KBM-7 (cell line): ENCODE measurements at regions not wholly inside any gene's neighbourhood (a gene's known extent, or its start where the extent isn't known, plus 50 kb on each side); places are given as distances from the start of the nearest gene placed in this dataset.

ENCODE experiments used
- DNase-seq: peaks from one replicate; pipeline ENCODE4 v3.0.0-alpha.2; 2015
- in situ Hi-C: fragments of 300-500 bp; cut with MboI; formaldehyde crosslinking; loops from 2 replicates; pipeline ENCODE4 v1.14.3; 2020; ENCODE audit warnings: low sequenced_read_pairs, low pct_unique_long_range_greater_than_20kb, mixed read lengths

DNA sequence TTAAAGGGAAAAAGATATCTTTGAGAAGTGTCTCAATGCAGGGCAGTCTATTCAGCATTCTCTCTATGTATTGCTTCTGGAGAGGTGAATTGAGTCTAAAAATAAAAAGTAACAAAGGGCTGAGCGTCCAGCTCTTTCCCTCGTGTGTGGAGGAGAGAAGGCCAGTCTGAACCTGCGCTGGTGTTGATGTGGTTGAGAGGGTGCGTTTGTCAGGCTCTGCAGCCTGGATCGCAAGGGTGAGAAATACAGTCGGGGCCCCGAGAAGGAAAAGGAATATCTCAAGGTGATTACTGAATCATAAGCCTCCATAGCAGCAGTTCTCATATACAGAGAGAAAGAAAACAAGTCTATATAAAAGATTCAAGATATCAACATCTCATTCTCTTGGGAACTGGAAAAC lies 494.1 kb upstream of the MDFIC2 start:
- DNase-seq: no peak
- in situ Hi-C loops: no loop called here

DNA sequence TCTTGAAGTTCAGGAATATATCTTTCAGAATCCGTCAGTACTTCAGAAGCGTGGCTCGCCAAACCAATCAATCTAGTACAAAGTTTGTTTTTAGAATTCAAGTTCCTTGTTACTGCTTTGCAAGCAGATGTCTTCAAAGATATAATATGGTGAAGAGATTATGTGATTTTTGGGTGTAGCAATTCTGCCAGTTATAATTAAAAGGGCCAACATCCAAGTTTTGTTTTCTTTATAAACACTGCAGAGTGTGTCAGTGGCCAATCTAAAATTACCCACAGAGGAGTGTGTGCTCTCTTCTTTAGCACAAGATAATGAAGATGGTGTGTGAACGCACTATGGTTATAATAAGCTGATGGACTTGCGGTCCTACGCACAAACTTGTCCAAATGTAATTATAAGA lies 493.6 kb upstream of the MDFIC2 start:
- in situ Hi-C loops: no loop called here
- no peak for DNase-seq

DNA sequence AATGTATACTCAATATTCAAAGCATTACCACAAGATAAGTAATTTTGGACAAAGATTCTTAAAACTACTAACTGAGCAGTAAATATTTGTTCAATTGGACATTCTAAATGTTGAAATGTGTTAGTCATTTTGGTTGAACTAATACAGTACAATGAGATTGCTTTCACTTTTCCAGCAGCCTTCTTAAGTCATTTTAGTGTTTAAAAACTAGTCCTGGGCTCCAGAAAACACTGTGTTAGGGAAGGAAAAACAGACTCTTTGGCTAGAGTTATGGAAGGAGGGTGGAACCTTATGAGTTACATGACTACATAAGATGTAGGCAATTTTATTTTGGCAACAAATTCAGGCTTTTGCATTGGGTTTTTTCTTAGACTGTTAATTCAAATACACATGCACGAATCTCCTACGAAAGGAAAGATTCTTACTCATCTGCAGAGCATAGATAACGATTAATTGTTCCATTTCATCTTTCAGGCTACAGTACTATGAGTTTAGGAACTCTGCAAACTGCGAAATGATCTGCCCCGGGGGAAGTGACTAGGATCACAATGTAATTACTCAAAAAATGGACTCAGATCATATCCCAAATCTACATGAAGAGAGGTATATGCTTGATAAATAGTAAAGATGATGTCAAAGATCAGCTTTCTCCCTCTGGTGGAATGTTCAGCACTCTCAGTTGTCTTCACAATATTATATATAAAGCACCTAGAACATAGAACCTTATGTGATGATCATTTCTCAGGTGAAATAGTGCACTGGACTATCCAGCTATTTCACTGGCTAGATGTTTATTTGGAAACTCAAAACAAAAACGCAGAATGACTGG lies 492.8 kb upstream of the MDFIC2 start:
- DNase-seq: no peak
- in situ Hi-C loops: no loop called here

DNA sequence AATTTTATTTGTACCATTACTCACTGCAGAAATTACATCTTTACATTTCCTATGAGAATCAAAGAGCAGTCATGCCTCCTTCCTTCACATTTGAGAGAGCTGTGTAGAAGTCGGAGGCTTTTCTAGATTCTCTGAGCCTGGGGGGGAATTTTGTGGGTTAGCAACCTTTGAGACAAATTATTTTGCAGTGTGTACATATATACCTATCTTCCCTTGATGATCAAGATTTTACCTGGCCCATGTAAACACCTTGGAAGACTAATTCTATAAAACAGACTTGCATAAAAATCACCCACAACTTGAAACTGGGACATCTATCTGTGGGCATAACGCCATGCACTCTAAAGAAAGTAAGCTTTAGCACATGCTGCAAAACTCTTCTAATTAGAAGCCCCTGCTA lies 491.5 kb upstream of the MDFIC2 start:
- DNase-seq: no peak
- in situ Hi-C loops: no loop called here

DNA sequence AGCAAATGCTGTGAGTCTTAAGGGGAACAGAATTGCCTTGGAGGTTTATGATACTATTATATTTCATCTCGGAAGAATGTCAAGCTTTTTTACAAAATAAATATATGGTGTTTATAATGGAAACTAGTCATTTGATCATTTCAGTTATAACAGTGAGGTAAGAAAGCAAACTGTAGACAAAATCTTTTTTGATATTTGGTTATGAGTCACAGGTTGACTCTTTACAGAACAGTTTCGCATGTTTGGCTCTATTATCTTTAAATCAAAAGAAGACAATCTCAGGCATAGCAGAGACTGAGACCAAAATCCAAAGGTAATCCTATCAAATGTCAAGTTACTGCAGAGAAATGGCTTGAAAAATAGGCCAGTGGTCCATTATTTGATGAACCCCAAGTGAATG lies 490.9 kb upstream of the MDFIC2 start:
- in situ Hi-C loops: no loop called here
- no peak for DNase-seq

DNA sequence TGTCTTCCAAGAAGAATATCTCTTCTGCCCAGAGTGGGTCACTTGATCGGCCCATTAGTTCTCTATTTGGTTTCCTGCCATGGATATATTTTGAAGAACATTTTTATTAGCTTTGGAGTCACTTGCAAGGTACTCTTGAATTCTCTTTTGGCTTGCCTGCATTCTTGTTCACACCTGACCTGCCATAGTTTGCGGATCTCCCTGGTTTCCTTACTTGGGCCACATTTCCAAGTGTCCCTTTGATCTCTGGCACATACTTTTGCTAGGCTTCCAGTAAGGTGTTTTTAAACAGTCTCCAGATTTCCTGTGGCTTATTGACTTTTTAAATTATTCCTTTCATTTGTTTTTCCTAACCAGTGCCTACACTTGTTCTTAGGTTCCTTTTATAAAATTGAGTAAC lies 488.5 kb upstream of the MDFIC2 start:
- no peak for DNase-seq
- in situ Hi-C loops: no loop called here

DNA sequence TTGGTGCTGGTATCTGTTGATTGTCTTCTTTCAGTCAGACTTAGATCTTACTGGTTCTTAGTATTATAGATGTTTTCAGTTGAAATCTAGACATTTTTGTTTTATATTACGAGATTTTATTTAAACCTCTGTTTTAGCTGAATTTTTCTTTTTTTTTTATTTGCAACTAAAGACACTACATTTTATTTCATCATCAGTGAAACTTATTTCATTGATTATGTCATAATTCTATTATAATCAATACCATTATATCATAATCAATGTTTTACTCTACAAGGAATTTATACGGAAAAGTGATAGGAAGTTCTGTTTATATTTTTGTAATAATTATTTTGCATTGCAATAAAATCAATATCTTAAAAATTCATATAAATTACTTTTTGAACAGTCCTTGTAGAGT lies 477.4 kb upstream of the MDFIC2 start:
- in situ Hi-C loops: no loop called here
- no peak for DNase-seq

DNA sequence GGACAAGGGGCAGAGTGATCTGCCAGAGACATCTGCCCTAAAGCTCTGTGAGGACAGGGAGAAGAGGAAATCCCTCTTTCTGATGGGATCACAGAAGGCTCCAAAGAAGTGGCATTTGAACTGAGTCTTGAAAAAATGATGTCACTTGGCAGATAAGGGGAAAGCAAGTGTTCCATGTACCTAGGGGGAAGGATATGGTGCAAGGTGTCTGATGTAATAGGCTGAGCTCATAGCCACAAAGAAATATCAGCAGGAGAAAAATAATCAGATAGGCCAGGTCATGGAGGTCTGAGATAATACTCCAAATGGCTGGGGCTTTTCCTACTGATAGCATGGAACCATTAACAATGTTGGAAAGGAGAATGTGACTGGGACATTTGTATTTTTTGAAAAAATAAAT lies 468.4 kb upstream of the MDFIC2 start:
- in situ Hi-C loops: no loop called here
- no peak for DNase-seq

DNA sequence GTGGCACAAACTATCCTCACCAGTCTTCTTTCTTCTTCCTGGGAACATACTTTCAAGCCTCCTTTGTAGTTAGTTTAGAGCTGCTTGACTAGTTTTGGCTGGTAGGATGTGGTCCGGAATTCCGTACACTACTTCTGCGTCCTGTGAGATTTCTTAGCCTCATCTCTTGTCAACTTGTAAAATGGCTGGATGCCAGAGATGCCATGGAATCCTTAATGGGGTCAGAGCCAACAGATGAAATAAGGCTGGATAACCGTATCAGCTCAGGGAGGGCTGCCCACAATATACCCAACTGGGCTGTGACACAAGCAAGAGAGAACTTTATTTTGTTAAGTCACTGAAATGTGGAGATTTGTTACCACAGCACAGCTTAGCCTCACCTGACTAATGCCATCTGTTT lies 466.9 kb upstream of the MDFIC2 start:
- in situ Hi-C loops: no loop called here
- no peak for DNase-seq

DNA sequence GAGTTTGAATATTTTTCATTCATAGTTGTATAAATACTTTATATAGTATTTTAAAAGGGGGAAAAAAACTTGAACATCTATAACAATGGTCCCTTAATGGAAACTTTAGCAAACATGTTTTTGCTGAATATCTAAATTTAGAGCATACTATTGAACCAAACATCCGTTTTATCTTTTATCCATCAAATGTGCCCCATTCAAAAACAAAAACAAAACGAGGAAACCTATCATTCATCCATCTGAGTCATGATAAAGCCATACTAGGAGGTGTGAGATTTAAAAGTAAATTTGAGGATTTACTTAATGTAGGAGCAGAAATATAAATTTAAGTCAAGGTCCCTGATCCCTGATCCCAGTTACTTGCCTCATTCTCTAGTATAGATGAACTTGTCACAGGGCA lies 463.6 kb upstream of the MDFIC2 start:
- no peak for DNase-seq
- in situ Hi-C loops: no loop called here

DNA sequence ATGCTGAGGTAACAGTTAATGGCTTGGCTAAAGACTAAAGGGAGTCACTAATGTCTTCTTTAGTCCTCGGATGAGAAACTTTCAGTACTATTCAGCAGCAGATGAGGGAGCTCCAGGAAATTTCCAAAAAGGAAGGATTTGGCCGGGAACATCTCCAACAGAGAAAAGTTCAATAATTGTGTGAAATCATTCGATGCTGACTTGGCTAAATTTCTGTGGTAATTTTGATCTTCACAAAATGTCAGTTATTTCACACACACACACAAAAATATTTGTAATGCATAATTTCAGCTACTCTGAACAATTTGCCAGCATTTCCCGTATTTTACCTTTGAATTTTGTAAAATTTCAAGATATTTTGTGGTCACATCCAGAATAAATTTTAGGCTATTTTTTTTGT lies 462.8 kb upstream of the MDFIC2 start:
- DNase-seq: no peak
- in situ Hi-C loops: no loop called here

DNA sequence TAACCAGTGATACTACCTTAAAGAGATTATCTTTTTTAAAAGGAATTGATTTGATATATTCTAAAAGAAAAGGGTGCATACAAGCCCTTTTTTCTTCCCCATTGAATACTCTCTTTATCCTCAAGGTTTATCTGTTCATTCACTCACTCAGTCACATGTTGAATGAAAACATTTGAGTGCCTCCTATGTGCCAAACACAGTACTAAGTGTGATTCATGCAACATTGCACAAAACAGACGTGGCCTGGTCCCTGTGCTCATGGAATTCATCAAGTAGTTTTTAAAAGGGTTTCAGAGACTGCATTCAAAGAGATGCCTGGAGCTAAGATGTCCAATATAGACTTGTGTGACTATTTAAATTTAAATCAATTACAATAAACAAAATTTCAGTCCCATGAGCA lies 462.2 kb upstream of the MDFIC2 start:
- no peak for DNase-seq
- in situ Hi-C loops: no loop called here

DNA sequence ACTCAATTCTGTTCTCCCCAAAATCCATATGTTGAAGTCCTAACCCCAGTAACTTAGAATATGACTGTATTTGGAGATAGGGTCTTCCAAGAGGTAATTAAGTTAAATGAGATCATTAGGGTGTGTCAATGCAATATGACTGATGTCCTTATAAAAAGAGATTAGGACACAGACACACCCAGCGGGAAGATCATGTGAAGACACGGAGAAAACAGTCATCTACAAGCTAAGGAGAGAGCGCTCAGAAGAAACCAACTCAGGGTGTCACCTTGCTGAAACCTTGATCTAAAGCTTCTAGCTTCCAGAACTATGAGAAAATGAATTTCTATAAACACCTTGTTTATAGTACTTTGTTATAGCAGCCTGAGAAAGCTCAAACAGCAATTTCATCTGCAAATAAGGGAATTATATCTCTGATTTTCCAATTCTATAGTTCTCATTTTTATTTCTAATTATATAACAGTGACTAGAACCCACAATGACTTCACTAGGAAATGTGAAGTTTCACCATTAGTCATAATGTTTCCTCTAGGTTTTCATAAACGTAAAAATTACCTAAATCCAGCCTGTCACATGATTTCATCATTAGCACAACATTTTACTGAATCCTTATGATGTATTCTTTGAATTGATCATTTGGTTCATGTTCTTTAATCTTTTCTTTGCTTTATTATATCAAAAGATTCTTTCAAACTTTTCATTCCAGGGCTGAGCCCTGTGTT lies 459.1 kb upstream of the MDFIC2 start:
- no peak for DNase-seq

DNA sequence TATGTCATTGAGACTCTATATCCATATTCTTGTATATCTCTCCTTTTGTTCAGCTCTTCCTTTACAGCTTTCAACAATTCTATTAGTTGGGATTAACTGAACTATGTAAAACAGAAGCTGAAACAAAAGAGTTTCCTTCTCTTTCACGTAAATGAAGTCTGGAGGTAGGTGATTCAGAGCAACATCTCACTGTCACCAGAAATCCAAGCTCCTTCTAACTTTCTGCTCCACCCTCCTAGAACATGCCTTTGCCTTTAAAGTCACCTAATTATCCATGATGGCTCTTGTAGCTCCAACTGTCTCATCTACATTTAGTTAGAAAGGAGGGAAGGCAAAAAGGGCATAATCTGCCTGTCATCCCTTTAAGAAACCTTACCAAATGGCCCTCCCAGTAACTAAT lies 458.2 kb upstream of the MDFIC2 start:
- no peak for DNase-seq
- in situ Hi-C loops: no loop called here

More for the DNA sequence above, 459.1 kb upstream of the MDFIC2 start:
- in situ Hi-C loops: no loop called here

DNA sequence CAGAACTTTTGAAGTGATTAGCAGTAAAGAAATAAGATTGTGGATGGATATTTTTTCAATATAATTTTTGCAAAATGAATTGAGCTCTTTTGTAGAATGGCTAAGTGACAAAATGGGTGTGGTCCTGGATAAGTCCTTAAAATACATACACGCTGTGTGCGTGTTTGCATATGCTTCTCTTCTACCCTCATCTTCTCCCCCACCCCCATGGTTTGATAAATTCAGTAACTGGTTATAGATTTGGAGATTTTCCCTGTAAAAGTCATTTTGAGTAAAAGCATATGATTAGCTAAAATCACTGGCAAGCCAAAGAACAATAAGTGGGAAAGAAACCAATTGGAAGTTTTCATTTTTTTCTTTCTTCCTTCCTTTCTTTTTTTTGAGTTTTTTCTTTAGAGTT lies 453.9 kb upstream of the MDFIC2 start:
- in situ Hi-C loops: no loop called here
- no peak for DNase-seq

DNA sequence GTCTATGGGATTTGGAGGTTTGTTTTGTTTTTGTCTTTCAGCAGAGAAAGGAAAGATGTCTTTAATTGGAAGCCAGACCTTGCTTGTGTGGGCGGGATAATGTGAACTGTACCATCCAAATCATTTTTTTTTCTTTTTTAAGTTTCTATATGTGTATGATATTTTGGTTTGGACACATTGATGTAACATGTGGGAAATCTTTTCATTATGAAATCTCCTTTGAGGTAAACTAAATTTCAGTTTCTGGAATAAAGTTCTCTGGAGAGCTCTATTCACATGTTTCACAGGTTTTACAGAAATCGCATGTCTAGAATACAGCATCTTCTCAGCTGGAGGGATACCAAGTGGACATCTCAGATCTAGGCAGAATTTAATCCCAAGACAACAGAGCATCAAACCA lies 451.5 kb upstream of the MDFIC2 start:
- no peak for DNase-seq
- in situ Hi-C loops: no loop called here

DNA sequence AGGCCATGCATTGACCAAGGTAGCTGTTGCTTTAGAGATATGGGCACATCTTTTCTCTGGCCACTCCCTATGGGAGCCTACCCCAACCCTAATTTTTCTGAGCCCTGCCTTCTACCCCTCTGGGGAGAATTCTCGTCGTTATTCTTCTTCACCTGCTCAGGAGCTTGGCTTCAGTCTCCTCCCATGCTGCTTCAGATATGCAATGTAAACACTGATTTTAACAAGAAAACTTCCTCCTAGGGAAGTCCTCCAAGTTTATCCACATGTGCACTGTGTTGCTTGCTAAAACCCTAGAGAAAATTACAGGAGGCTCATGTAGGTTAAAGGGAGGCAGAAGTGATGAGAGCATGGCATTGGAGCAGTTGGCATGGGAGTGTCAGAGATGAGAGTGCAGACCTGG lies 445.2 kb upstream of the MDFIC2 start:
- DNase-seq: no peak
- in situ Hi-C loops: no loop called here

DNA sequence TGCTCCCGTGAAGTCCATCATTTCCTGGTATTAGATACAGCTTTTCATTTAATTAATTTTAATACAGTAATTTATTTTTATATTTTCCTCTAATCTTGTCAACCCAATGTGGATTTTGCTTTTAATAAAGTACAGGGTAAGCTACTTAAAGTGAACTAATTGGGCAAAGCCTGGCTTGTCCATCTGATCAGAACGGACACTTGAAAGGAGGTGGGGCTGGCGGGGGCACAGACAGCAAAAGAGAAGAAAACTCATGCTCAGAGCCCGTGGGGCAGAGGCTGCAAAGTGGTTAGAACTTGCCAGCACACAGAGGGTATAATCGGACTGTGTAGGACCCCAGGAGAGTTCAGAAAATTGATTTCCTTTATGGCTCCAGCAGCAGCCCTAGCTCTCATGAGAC lies 443.1 kb upstream of the MDFIC2 start:
- no peak for DNase-seq
- in situ Hi-C loops: no loop called here

DNA sequence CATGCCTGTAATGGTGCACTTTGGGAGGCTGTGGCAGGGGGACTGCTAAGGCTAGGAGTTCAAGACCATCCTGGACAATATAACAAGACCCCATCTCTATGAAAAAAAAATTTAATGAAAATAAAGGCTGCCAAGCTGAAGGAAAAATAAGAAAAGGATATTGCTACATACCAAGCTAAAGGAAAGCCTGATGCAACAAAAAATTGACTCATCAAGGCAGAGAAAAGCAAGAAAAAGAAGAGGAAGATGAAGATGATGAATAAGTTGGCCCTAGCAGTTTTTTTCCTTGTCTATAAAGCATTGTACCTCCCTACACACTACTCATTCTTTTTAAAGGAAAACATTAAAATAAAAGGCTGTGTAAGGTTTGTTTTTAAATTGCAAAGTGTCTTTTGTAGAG lies 441.9 kb upstream of the MDFIC2 start:
- DNase-seq: no peak
- in situ Hi-C loops: no loop called here

DNA sequence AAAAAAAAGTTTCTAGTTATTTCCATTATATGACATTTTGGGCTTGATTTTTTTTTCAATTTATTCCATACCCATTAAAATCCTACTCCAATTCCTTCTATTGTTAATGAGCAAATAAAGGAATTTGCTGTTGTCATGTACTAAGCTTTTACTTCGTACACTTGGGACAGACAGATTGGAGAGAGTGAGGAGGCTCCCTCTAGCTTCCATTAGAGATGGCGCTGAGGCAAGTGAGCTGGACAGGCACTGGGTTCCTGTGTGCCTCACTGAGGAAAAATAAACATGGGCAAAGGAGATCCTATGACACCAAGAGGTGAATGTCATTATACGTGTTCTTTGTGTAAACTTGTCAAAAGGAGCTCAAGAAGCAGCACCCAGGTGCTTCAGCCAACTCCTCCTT lies 441.1 kb upstream of the MDFIC2 start:
- no peak for DNase-seq
- in situ Hi-C loops: no loop called here

DNA sequence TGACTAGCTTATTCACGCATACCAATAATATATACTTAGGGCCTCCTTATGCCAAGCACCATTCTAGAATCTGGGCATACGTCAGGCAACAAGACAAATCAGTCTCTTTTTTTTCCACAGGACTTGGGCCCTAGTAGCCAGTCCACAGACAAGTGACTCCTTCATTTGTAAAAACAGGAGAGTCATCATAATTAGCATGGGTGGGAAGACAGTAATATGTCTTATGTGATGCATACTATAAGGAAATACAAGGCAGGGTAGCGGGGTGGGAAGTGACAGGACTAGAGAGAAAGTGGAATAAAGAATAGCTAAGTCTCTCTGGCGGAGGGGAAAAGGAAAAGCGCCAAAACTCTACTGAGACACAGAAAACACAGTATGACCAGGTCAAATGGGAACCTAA lies 439.6 kb upstream of the MDFIC2 start:
- DNase-seq: no peak
- in situ Hi-C loops: no loop called here
